Thyroid gland (tissue), 4 donors: ENCODE measurements at regions not wholly inside any gene's neighbourhood (a gene's known extent, or its start where the extent isn't known, plus 50 kb on each side); places are given as distances from the start of the nearest gene placed in this dataset.

Experiments
- DNase-seq, 2 donors: peaks; one replicate each; pipeline ENCODE4 v3.0.0-alpha.2; 2019
- H3K27ac ChIP-seq, 3 donors: fragments of 200-600 bp; sonication (generic); 1 replicate in 2 of 3; 2 replicates in 1 of 3; pipeline ENCODE4 v1.5.1; 2016 to 2019; ENCODE audit warnings: mild to moderate bottlenecking in 1 of 3, moderate library complexity in 1 of 3
- H3K27me3 ChIP-seq: fragments of 200-600 bp; sonication (generic); one replicate; pipeline ENCODE4 v1.5.1; 2019
- H3K36me3 ChIP-seq, 2 donors: fragments of 200-600 bp; sonication (generic); one replicate each; pipeline ENCODE4 v1.5.1; 2016 to 2019
- H3K4me1 ChIP-seq, 2 donors: fragments of 200-600 bp; sonication (generic); one replicate each; pipeline ENCODE4 v1.5.1; 2017 to 2019
- H3K4me3 ChIP-seq, 3 donors: fragments of 200-600 bp; sonication (generic); replicated peaks in 1 of 3; 1 replicate in 2 of 3; 2 replicates in 1 of 3; pipeline ENCODE4 v1.5.1; 2016; ENCODE audit warnings: mild to moderate bottlenecking in 1 of 3
- H3K9me3 ChIP-seq: fragments of 200-600 bp; sonication (generic); one replicate; pipeline ENCODE4 v1.5.1; 2017
- CTCF ChIP-seq, 6 experiments: fragments of 200-600 bp in 3 of 6; fragments of 450-650 bp in 3 of 6; sonication (generic) in 3 of 6; IDR thresholded peaks; one replicate each; pipeline ENCODE4 v1.5.1; 2016 to 2019; ENCODE audit warnings: antibody characterized with exemption in 6 of 6, mild to moderate bottlenecking in 2 of 6, inconsistent platforms in 1 of 6, moderate library complexity in 1 of 6
- POLR2A ChIP-seq, 2 donors: fragments of 450-650 bp; IDR thresholded peaks; one replicate each; pipeline ENCODE4 v1.6.1; 2017; ENCODE audit warnings: antibody characterized with exemption in 2 of 2, mild to moderate bottlenecking in 2 of 2, moderate library complexity in 1 of 2
- WGBS, 2 donors: methylation state at CpG; one replicate each; pipeline ENCODE4 v1.1.5; 2017; 5-methylcytosine and 5-hydroxymethylcytosine counted together
- intact Hi-C: fragments of 100-400 bp; cut with DNase I; formaldehyde crosslinking; loops from one replicate; pipeline ENCODE4 v1.15.1; 2023

DNA sequence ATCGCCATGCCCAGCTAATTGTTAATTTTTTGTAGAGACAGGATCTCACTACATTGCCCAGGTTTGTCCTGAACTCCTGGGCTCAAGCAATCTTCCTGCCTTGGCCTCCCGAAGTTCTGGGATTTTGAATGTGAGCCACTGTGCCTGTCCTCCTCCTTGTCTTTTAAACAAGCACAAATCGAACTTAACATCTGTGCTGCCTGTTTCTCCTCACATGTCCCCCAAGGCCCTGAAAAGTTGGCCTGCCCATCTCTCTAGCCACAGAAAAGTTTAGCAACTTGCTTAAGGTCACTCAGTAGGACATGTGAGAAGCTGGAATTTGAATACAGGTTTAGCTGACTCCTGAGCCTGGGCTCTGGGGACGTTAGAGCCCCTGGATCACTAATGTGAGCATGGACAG is 115.7 kb upstream of the KCNG1 start:
- H3K4me1 ChIP-seq: no peaks in the 10 kb centered on the region
- no peak overlapping the region for H3K27ac ChIP-seq
- TF ChIP-seq POLR2A (IDR thresholded peaks at IDR 0.05) (no peak), CTCF (IDR thresholded peaks at IDR 0.05) (no peak)
- 73 to 84% methylated on average over 4 of the region's 4 CpGs for WGBS, 2 donors
- H3K36me3 ChIP-seq: no peaks in the 10 kb centered on the region
- intact Hi-C loops: no loop called here
- no peaks in the 10 kb centered on the region for H3K27me3 ChIP-seq
- no peaks in the 10 kb centered on the region for H3K9me3 ChIP-seq
- H3K4me3 ChIP-seq: no peak overlapping the region
- no peak for DNase-seq

- TF ChIP-seq CTCF (IDR thresholded peaks at IDR 0.05) (no peak), POLR2A (IDR thresholded peaks at IDR 0.05) (no peak)
- Histone ChIP-seq H3K27me3 (no peaks in the 10 kb centered on the region), H3K4me3 (no peak overlapping the region), H3K4me1 (no peaks in the 10 kb centered on the region), H3K9me3 (no peaks in the 10 kb centered on the region), H3K36me3 (no peaks in the 10 kb centered on the region), H3K27ac (no peak overlapping the region)
- DNase-seq: no peak
- 83 to 84% methylated on average over 3 of the region's 3 CpGs for WGBS, 2 donors
- intact Hi-C loops: no loop called here
Observed at GRCh38 chr20:51137461-51137860, 114.6 kb upstream of the KCNG1 start.

- Histone ChIP-seq H3K9me3 (no peaks in the 10 kb centered on the region), H3K27me3 (no peaks in the 10 kb centered on the region), H3K4me1 (no peaks in the 10 kb centered on the region), H3K36me3 (no peaks in the 10 kb centered on the region), H3K4me3 (no peak overlapping the region), H3K27ac (no peak overlapping the region)
- 83 to 87% methylated on average over 7 of the region's 7 CpGs for WGBS, 2 donors
- intact Hi-C loops: no loop called here
- TF ChIP-seq POLR2A (IDR thresholded peaks at IDR 0.05) (no peak), CTCF (IDR thresholded peaks at IDR 0.05) (no peak)
- DNase-seq: no peak
Observed at GRCh38 chr20:51135926-51136715, 113.2 kb upstream of the KCNG1 start.

DNA sequence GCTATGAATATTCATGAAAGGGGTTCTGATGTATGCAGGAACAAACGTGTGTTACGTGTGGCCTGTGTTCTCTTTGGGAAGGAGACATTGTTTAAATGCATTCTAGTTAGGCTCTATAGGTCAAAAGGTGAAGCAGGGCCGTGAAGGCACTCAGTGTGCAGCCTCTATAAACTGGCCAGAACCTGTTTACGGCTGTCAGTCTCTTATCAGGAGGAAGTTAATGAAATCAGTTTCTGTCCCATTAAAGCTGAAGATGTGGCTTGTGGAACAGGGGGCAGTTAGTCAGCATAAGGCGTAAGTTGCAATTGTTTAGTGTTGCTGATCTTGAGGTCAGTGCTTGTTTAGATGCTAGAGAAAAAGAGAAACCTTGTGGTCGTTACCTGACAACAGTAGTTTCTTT is 111.5 kb upstream of the KCNG1 start:
- H3K4me3 ChIP-seq: no peak overlapping the region
- H3K36me3 ChIP-seq: no peaks in the 10 kb centered on the region
- no peaks in the 10 kb centered on the region for H3K27me3 ChIP-seq
- no peak for DNase-seq
- H3K9me3 ChIP-seq: no peaks in the 10 kb centered on the region
- no peak for TF ChIP-seq CTCF (IDR thresholded peaks at IDR 0.05)
- no peak for TF ChIP-seq POLR2A (IDR thresholded peaks at IDR 0.05)
- H3K4me1 ChIP-seq: no peaks in the 10 kb centered on the region
- intact Hi-C loops: no loop called here
- 74 to 79% methylated on average over 6 of the region's 6 CpGs for WGBS, 2 donors
- H3K27ac ChIP-seq: no peak overlapping the region

DNA sequence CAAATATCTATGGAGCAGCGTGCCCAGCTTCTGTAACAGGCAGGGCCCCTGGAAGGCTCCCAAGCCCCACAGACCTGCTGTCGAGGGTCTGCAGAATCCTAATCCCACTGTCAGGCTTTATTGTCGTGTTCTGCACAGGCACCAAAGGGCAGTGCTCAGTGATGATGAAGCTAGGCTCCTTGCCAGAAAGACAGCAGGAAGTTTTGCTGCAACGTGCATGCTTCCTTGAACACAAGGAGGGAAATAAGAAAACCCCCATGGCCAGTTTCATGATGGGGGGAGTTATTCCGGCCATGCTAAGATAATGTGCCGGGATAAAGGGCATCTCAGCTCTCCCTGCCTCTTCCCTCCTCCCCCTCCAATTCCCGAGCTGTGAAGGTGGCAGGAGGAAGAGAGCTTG is 109.4 kb upstream of the KCNG1 start:
- TF ChIP-seq CTCF (IDR thresholded peaks at IDR 0.05) (no peak), POLR2A (IDR thresholded peaks at IDR 0.05) (no peak)
- Histone ChIP-seq H3K36me3 (no peaks in the 10 kb centered on the region), H3K4me1 (no peaks in the 10 kb centered on the region), H3K4me3 (no peak overlapping the region), H3K9me3 (no peaks in the 10 kb centered on the region), H3K27ac (no peak overlapping the region), H3K27me3 (no peaks in the 10 kb centered on the region)
- intact Hi-C loops: no loop called here
- 29% methylated on average over 7 of the region's 7 CpGs for WGBS, 2 donors
- DNase-seq: no peak
